ENCODE measurements at regions not wholly inside any gene's neighbourhood (a gene's known extent, or its start where the extent isn't known, plus 50 kb on each side); places are given as distances from the start of the nearest gene placed in this dataset.

- no peak for TF ChIP-seq POLR2AphosphoS5 (IDR thresholded peaks at IDR 0.05)
- TF ChIP-seq CTCF (IDR thresholded peaks at IDR 0.05): no peak
- no peak for TF ChIP-seq POLR2A (IDR thresholded peaks at IDR 0.05)
- TF ChIP-seq EP300 (IDR thresholded peaks at IDR 0.05; ENCODE audit: low read depth): no peak
- in situ Hi-C loops (cut with MboI; ENCODE audit: low pct_ligation_motif_present in 1 of 4, low pct_unique_long_range_greater_than_20kb in 1 of 4, low sequenced_read_pairs in 3 of 4) (no loop called here), intact Hi-C loops (cut with DNase I; ENCODE audit: low total_unique reads) (no loop called here)
- H3K9me3 ChIP-seq: no peaks in the 10 kb centered on the region
- H3K4me1 ChIP-seq: no peaks in the 10 kb centered on the region
- no peaks in the 10 kb centered on the region for H3K27me3 ChIP-seq
- no peaks in the 10 kb centered on the region for H3K36me3 ChIP-seq
- no peak for DNase-seq
- 50 to 73% methylated on average over 1 to 3 of the region's 3 CpGs for WGBS, 2 donors (ENCODE audit: low coverage in 1 of 2)
- H3K27ac ChIP-seq: no peak overlapping the region
- H3K4me3 ChIP-seq: no peak overlapping the region
Observed at GRCh38 chr18:35786365-35787042, 186.0 kb upstream of the RMP24 start.

GRCh38 chr18:35789543-35789942 lies 182.9 kb upstream of the RMP24 start:
- no peak for DNase-seq
- Histone ChIP-seq H3K4me1 (no peaks in the 10 kb centered on the region), H3K27ac (no peak overlapping the region), H3K9me3 (no peaks in the 10 kb centered on the region), H3K27me3 (no peaks in the 10 kb centered on the region), H3K4me3 (no peak overlapping the region), H3K36me3 (no peaks in the 10 kb centered on the region)
- in situ Hi-C loops (cut with MboI; ENCODE audit: low pct_ligation_motif_present in 1 of 4, low pct_unique_long_range_greater_than_20kb in 1 of 4, low sequenced_read_pairs in 3 of 4) (no loop called here), intact Hi-C loops (cut with DNase I; ENCODE audit: low total_unique reads) (no loop called here)
- 95% methylated on average over 2 of the region's 2 CpGs; no CpG with 5 or more reads in 1 of the 2 donors for WGBS, 2 donors (ENCODE audit: low coverage in 1 of 2)
- TF ChIP-seq POLR2AphosphoS5 (IDR thresholded peaks at IDR 0.05) (no peak), EP300 (IDR thresholded peaks at IDR 0.05; ENCODE audit: low read depth) (no peak), POLR2A (IDR thresholded peaks at IDR 0.05) (no peak), CTCF (IDR thresholded peaks at IDR 0.05) (no peak)

GRCh38 chr18:35797948-35798347 lies 174.5 kb upstream of the RMP24 start:
- DNase-seq: no peak
- Histone ChIP-seq H3K36me3 (no peaks in the 10 kb centered on the region), H3K9me3 (no peaks in the 10 kb centered on the region), H3K27ac (no peak overlapping the region), H3K4me1 (no peaks in the 10 kb centered on the region), H3K27me3 (no peaks in the 10 kb centered on the region), H3K4me3 (no peak overlapping the region)
- in situ Hi-C loops (cut with MboI; ENCODE audit: low pct_ligation_motif_present in 1 of 4, low pct_unique_long_range_greater_than_20kb in 1 of 4, low sequenced_read_pairs in 3 of 4) (no loop called here), intact Hi-C loops (cut with DNase I; ENCODE audit: low total_unique reads) (no loop called here)
- 32% methylated on average over 1 of the region's 1 CpG; no CpG with 5 or more reads in 1 of the 2 donors for WGBS, 2 donors (ENCODE audit: low coverage in 1 of 2)
- TF ChIP-seq POLR2A (IDR thresholded peaks at IDR 0.05) (no peak), POLR2AphosphoS5 (IDR thresholded peaks at IDR 0.05) (no peak), EP300 (IDR thresholded peaks at IDR 0.05; ENCODE audit: low read depth) (no peak), CTCF (IDR thresholded peaks at IDR 0.05) (no peak)

- in situ Hi-C loops (cut with MboI; ENCODE audit: low pct_ligation_motif_present in 1 of 4, low pct_unique_long_range_greater_than_20kb in 1 of 4, low sequenced_read_pairs in 3 of 4): no loop called here
- Histone ChIP-seq H3K9me3 (no peaks in the 10 kb centered on the region), H3K27me3 (no peaks in the 10 kb centered on the region), H3K36me3 (no peaks in the 10 kb centered on the region), H3K4me3 (no peak overlapping the region), H3K27ac (no peak overlapping the region), H3K4me1 (no peaks in the 10 kb centered on the region)
- TF ChIP-seq POLR2A (IDR thresholded peaks at IDR 0.05) (no peak), POLR2AphosphoS5 (IDR thresholded peaks at IDR 0.05) (no peak), EP300 (IDR thresholded peaks at IDR 0.05; ENCODE audit: low read depth) (no peak), CTCF (IDR thresholded peaks at IDR 0.05) (no peak)
- intact Hi-C loops (cut with DNase I; ENCODE audit: low total_unique reads): no loop called here
- 50% methylated on average over 1 of the region's 1 CpG; no CpG with 5 or more reads in 1 of the 2 donors for WGBS, 2 donors (ENCODE audit: low coverage in 1 of 2)
- no peak for DNase-seq
Observed at GRCh38 chr18:35803551-35803950, 168.9 kb upstream of the RMP24 start.

Data from transverse colon (tissue), 4 donors.